Pancreas (tissue), 10 donors: ENCODE measurements at regions not wholly inside any gene's neighbourhood (a gene's known extent, or its start where the extent isn't known, plus 50 kb on each side); places are given as distances from the start of the nearest gene placed in this dataset.
A peak's percentile ranks its signal among the peaks of the same experiment; 100 is the strongest.

Experiments
- ATAC-seq, 4 donors: fragments of 200-7000 bp; cut with Tn5 transposase; one replicate each; pipeline versions ENCODE4 v1.8.0 to v1.9.1; 2020; ENCODE audit warnings: mild to moderate bottlenecking in 4 of 4, moderate library complexity in 4 of 4
- DNase-seq, 6 donors: peaks; one replicate each; pipeline ENCODE4 v3.0.0-alpha.2; 2020
- FAIRE-seq: peaks from 2 replicates; lab custom pipeline; 2012; peaks lifted over from hg19 to GRCh38; lab: Jason Lieb, UNC
- H3K27ac ChIP-seq, 4 donors: fragments of 200-600 bp; sonication (generic); 1 replicate in 3 of 4; 2 replicates in 1 of 4; pipeline versions ENCODE4 v1.5.0 to v1.8.0; 2020
- H3K27me3 ChIP-seq, 4 donors: fragments of 200-600 bp; one replicate each; pipeline ENCODE4 v1.8.0; 2021
- H3K36me3 ChIP-seq, 3 donors: fragments of 200-600 bp; sonication (generic) in 1 of 3; one replicate each; pipeline versions ENCODE4 v1.5.0 to v1.8.0; 2020 to 2021
- H3K4me1 ChIP-seq, 3 donors: fragments of 200-600 bp; one replicate each; pipeline ENCODE4 v1.8.0; 2021
- H3K4me3 ChIP-seq, 4 donors: fragments of 200-600 bp; sonication (generic) in 2 of 4; one replicate each; pipeline versions ENCODE4 v1.5.0 to v1.8.0; 2020 to 2021
- H3K9me3 ChIP-seq, 4 donors: fragments of 200-600 bp; one replicate each; pipeline ENCODE4 v1.8.0; 2021
- WGBS, 2 donors: extraction: QIAGEN DNeasy Blood & Tissue Kit; methylation state at CpG; one replicate each; pipeline ENCODE4 v1.1.7; 2013; 5-methylcytosine and 5-hydroxymethylcytosine counted together
- intact Hi-C, 3 donors: fragments of 100-400 bp; cut with DNase I; formaldehyde crosslinking; loops; one replicate each; pipeline versions ENCODE4 v1.11.1 to v1.14.2; 2022
- TF ChIP-seq, protein P1 (sequence below), 4 donors: fragments of 200-600 bp; sonication (generic) in 3 of 4; IDR thresholded peaks; one replicate each; pipeline versions ENCODE4 v1.5.0 to v1.8.0; 2021; ENCODE audit warnings: antibody characterized with exemption in 4 of 4
- donor health status: healthy with polysubstance abuse.
- donor health status: DM: no; HTN: no; CAD: no; lungs with moderate emphysema.
- donor health status: DM: no; HTN: no; CAD: no.
- donor health status: control.
- donor health status: control.
- donor health status: Bipolar disorder and iron deficiency.
- donor health status: DM: yes; HTN: yes; CAD: no.
- donor health status: DM: no; HTN: no; CAD: no.
- donor health status: DM: no; HTN: no; CAD: no.
- donor health status: DM: yes; HTN: yes; CAD: no.

DNA sequence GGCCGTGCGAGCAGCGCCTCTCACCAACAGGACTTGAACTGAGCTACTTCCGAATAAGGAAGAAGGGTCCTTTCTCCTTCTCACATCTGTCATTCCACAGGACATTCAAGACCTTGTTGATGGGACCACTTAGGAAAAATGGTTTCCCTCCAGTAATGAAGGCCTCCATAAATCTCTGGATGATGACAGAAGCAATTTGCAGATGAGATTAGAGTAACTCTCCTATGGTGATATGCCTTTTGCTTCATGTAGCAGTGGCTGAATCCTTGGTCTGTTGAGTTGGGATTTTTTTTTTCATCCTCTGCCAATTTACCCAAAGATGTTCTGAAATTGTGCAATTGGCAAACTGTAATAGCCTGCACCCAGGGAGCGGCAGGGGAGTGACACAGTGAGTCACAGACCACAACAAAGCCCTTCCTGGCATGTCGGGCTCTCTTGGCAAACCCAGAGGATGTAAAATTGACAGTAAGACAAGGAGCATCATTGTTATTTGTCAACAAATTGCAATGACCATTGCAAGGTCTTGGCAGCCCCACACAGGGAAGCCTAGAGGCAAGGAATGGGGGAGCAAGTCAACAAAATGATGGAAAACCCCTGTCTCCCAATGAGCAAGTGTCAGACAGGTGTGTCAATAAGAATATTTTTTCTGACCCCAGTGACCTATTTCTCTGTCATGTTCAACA is 275.9 kb downstream of the ACTL7B start:
- intact Hi-C loops: no loop called here
- TF ChIP-seq, protein P1, sequence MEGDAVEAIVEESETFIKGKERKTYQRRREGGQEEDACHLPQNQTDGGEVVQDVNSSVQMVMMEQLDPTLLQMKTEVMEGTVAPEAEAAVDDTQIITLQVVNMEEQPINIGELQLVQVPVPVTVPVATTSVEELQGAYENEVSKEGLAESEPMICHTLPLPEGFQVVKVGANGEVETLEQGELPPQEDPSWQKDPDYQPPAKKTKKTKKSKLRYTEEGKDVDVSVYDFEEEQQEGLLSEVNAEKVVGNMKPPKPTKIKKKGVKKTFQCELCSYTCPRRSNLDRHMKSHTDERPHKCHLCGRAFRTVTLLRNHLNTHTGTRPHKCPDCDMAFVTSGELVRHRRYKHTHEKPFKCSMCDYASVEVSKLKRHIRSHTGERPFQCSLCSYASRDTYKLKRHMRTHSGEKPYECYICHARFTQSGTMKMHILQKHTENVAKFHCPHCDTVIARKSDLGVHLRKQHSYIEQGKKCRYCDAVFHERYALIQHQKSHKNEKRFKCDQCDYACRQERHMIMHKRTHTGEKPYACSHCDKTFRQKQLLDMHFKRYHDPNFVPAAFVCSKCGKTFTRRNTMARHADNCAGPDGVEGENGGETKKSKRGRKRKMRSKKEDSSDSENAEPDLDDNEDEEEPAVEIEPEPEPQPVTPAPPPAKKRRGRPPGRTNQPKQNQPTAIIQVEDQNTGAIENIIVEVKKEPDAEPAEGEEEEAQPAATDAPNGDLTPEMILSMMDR (IDR thresholded peaks at IDR 0.05): no peak
- ATAC-seq: peak in 1 of 4 donors; percentile 53

DNA sequence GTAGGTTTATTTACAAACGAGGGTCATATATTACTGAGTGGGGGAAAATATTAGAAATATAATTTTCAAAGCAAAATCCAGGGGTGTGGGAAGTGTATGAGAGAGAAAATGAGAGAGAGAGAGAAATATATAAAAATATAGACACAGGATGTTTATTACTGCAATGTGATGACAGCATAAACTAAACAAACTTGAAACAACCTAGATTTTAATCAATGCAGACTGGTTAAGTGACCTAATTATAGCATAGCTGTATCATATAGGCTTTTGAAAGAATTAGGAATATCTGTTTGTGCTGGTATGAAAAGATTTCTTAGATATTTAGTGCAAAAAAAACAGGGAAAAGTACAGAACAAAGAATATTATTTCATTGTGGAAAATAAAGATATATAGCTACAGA is 280.5 kb downstream of the ACTL7B start:
- no peak for ATAC-seq
- no peak for FAIRE-seq
- no peaks in the 10 kb centered on the region for H3K36me3 ChIP-seq
- DNase-seq: no peak
- intact Hi-C loops: no loop called here
- H3K27me3 ChIP-seq: no peaks in the 10 kb centered on the region
- no peaks in the 10 kb centered on the region for H3K9me3 ChIP-seq
- TF ChIP-seq, protein P1 (IDR thresholded peaks at IDR 0.05): no peak
- WGBS, 2 donors: 19 to 37% methylated on average over 1 of the region's 1 CpG
- H3K4me1 ChIP-seq: no peaks in the 10 kb centered on the region
- H3K4me3 ChIP-seq: no peak overlapping the region
- no peak overlapping the region for H3K27ac ChIP-seq

More for the DNA sequence above, 275.9 kb downstream of the ACTL7B start:
- Histone ChIP-seq H3K9me3 (no peaks in the 10 kb centered on the region), H3K27me3 (peaks cover 0 to 4% (median 0%) of the 10 kb centered on the region in 4 donors), H3K4me3 (no peak overlapping the region), H3K4me1 (no peaks in the 10 kb centered on the region), H3K27ac (no peak overlapping the region), H3K36me3 (no peaks in the 10 kb centered on the region)
- FAIRE-seq (no peak), DNase-seq (no peak)
- WGBS, 2 donors: 85 to 95% methylated on average over 6 of the region's 6 CpGs

- no peak for DNase-seq
- no peak overlapping the region for H3K4me3 ChIP-seq
- H3K9me3 ChIP-seq: no peaks in the 10 kb centered on the region
- no peak for ATAC-seq
- no peak for FAIRE-seq
- H3K27ac ChIP-seq: no peak overlapping the region
- TF ChIP-seq, protein P1 (IDR thresholded peaks at IDR 0.05): no peak
- intact Hi-C loops: loop anchor here in 1 of 3 donors (5.0 kb wide), 1 partner anchor 1092 kb away; no protein-coding TSS in a partner anchor
- no peaks in the 10 kb centered on the region for H3K27me3 ChIP-seq
- H3K4me1 ChIP-seq: no peaks in the 10 kb centered on the region
- WGBS, 2 donors: 57 to 59% methylated on average over 3 of the region's 3 CpGs
- H3K36me3 ChIP-seq: no peaks in the 10 kb centered on the region
These were observed 286.2 kb downstream of the ACTL7B start for GRCh38 chr9:108569624-108570023.

DNA sequence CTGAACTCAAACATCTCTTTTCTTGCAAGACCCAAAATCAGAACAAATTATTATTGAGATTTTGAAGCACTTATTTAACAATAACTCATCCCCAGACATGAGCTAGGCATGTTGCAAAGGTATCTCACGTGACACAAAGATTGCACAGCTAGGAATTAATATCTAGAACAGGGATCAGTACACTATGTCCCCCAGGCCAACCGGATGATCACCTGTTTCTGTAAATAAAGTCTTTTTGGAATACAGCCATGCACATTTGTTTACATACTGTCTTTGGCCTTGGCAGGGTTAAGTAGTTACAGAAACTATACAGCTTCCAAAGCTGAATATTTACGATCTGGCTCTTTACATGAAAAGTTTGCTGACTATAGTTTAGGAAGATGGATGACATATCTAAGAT is 287.7 kb downstream of the ACTL7B start:
- Histone ChIP-seq H3K27me3 (no peaks in the 10 kb centered on the region), H3K36me3 (no peaks in the 10 kb centered on the region), H3K27ac (no peak overlapping the region), H3K4me3 (no peak overlapping the region), H3K9me3 (no peaks in the 10 kb centered on the region), H3K4me1 (no peaks in the 10 kb centered on the region)
- TF ChIP-seq, protein P1 (IDR thresholded peaks at IDR 0.05): no peak
- intact Hi-C loops: loop anchor here in 1 of 3 donors (5.0 kb wide), 1 partner anchor 1091 kb away; no protein-coding TSS in a partner anchor
- FAIRE-seq: no peak
- WGBS, 2 donors: 29 to 30% methylated on average over 3 of the region's 3 CpGs
- DNase-seq: no peak
- no peak for ATAC-seq

GRCh38 chr9:108567571-108567970 is 288.2 kb downstream of the ACTL7B start:
- H3K27me3 ChIP-seq: no peaks in the 10 kb centered on the region
- no peak for ATAC-seq
- TF ChIP-seq, protein P1 (IDR thresholded peaks at IDR 0.05): no peak
- H3K9me3 ChIP-seq: no peaks in the 10 kb centered on the region
- no peak for FAIRE-seq
- intact Hi-C loops: loop anchor here in 1 of 3 donors (5.0 kb wide), 1 partner anchor 1090 kb away; no protein-coding TSS in a partner anchor
- 45 to 68% methylated on average over 1 of the region's 1 CpG for WGBS, 2 donors
- H3K4me1 ChIP-seq: no peaks in the 10 kb centered on the region
- H3K36me3 ChIP-seq: no peaks in the 10 kb centered on the region
- no peak overlapping the region for H3K27ac ChIP-seq
- DNase-seq: no peak
- H3K4me3 ChIP-seq: no peak overlapping the region
